GM12878 (cell line): ENCODE measurements at regions not wholly inside any gene's neighbourhood (a gene's known extent, or its start where the extent isn't known, plus 50 kb on each side); places are given as distances from the start of the nearest gene placed in this dataset.

Source experiments
- ATAC-seq: fragments of 200-7000 bp; cut with Tn5 transposase; 3 replicates; pipeline ENCODE4 v1.9.1; 2020; ENCODE audit warnings: mild to moderate bottlenecking, moderate library complexity
- BruUV-seq: library from RNA; stranded (reverse); fragments of 400-500 nt; replicated peaks from 2 replicates; lab custom pipeline; 2021; lab: Mats Ljungman, UMichigan
- CTCF ChIA-PET: fragments of 300-600 bp; sonication (Branson Sonifier 250); formaldehyde crosslinking; extraction: SDS; loops from one replicate; lab custom pipeline; 2021; ENCODE audit warnings: inconsistent platforms; lab: Yijun Ruan, JAX
- POLR2A ChIA-PET: fragments of 350-600 bp; formaldehyde crosslinking; extraction: SDS; loops from one replicate; lab custom pipeline; 2021; ENCODE audit warnings: inconsistent platforms; lab: Charles Lee
- RAD21 ChIA-PET: fragments of 300-600 bp; sonication (Branson Sonifier 250); formaldehyde crosslinking; loops from one replicate; lab custom pipeline; 2023; ENCODE audit warnings: antibody characterized with exemption; ENCODE audit not compliant: unreplicated experiment; lab: Charles Lee
- SMC1A ChIA-PET: fragments of 300-600 bp; sonication (Branson Sonifier 250); formaldehyde crosslinking; loops from one replicate; lab custom pipeline; 2023; ENCODE audit not compliant: unreplicated experiment, uncharacterized antibody; lab: Charles Lee
- DNase-seq: peaks from one replicate; pipeline ENCODE4 v3.0.0-alpha.2; 2011; ENCODE audit warnings: low read depth, low spot score
- FAIRE-seq: peaks from 3 replicates; lab custom pipeline; 2011; peaks lifted over from hg19 to GRCh38; lab: Jason Lieb, UNC
- H2AFZ ChIP-seq: 2 replicates; pipeline ENCODE4 v1.6.0; 2011; ENCODE audit warnings: low read depth, low read length, control low read depth; ENCODE audit not compliant: control insufficient read depth
- H3K27ac ChIP-seq: 2 replicates; pipeline ENCODE4 v1.5.1; 2011; ENCODE audit warnings: control low read depth; ENCODE audit not compliant: control insufficient read depth, insufficient read depth
- H3K27me3 ChIP-seq, 2 experiments: replicated peaks in 1 of 2; 2 replicates each; pipeline versions ENCODE4 v1.6.0 to v1.6.1; 2011; ENCODE audit warnings: low read length in 1 of 2; ENCODE audit not compliant: control insufficient read depth in 2 of 2, insufficient read depth in 2 of 2
- H3K36me3 ChIP-seq, 2 experiments: 2 replicates each; pipeline ENCODE4 v1.5.1; 2011; ENCODE audit warnings: low read length in 1 of 2; ENCODE audit not compliant: control insufficient read depth in 2 of 2, insufficient read depth in 2 of 2
- H3K4me1 ChIP-seq: 2 replicates; pipeline ENCODE4 v1.6.1; 2011; ENCODE audit warnings: mild to moderate bottlenecking, low read length, moderate library complexity, mixed read lengths; ENCODE audit not compliant: control insufficient read depth, insufficient read depth
- H3K4me2 ChIP-seq: 2 replicates; pipeline ENCODE4 v1.6.0; 2011; ENCODE audit warnings: control low read depth; ENCODE audit not compliant: control insufficient read depth, insufficient read depth
- H3K4me3 ChIP-seq: fragments of 200-600 bp; sonication (generic); 2 replicates; pipeline ENCODE4 v1.5.1; 2016
- H3K79me2 ChIP-seq: 2 replicates; pipeline ENCODE4 v1.6.0; 2011; ENCODE audit warnings: low read length; ENCODE audit not compliant: control insufficient read depth, insufficient read depth
- H3K9ac ChIP-seq: 2 replicates; pipeline ENCODE4 v1.8.0; 2011; ENCODE audit warnings: low read length, control low read depth, mixed read lengths; ENCODE audit not compliant: control insufficient read depth, insufficient read depth
- H3K9me3 ChIP-seq: replicated peaks from 3 replicates; pipeline ENCODE4 v1.5.1; 2011; ENCODE audit warnings: mild to moderate bottlenecking, low read length; ENCODE audit not compliant: control insufficient read depth, insufficient read depth
- H4K20me1 ChIP-seq: 2 replicates; pipeline ENCODE4 v1.6.0; 2011; ENCODE audit not compliant: control insufficient read depth, insufficient read depth
- BRCA1 ChIP-seq: IDR thresholded peaks from 2 replicates; pipeline ENCODE4 v1.6.1; 2011; ENCODE audit warnings: low read depth, low read length, improper control_type of control experiment
- CBFB ChIP-seq: IDR thresholded peaks from 2 replicates; pipeline ENCODE4 v1.6.1; 2016; ENCODE audit warnings: antibody characterized with exemption, low read depth
- FOS ChIP-seq: IDR thresholded peaks from 3 replicates; pipeline ENCODE4 v1.6.1; 2011; ENCODE audit warnings: borderline replicate concordance; ENCODE audit not compliant: insufficient read length; ENCODE audit errors: extremely low read depth
- JUNB ChIP-seq: IDR thresholded peaks from 2 replicates; pipeline ENCODE4 v1.6.1; 2016; ENCODE audit warnings: antibody characterized with exemption, mild to moderate bottlenecking
- KAT2A ChIP-seq: conservative IDR thresholded peaks from 2 replicates; pipeline ENCODE4 v1.6.1; 2011; ENCODE audit warnings: low read depth, low read length; ENCODE audit not compliant: control insufficient read depth
- NFXL1 ChIP-seq: fragments of 450-650 bp; IDR thresholded peaks from 2 replicates; pipeline ENCODE4 v1.6.1; 2017; ENCODE audit warnings: antibody characterized with exemption, mild to moderate bottlenecking, borderline replicate concordance
- NR2F1 ChIP-seq: fragments of 450-650 bp; conservative IDR thresholded peaks from 2 replicates; pipeline ENCODE4 v1.6.1; 2017; ENCODE audit warnings: mild to moderate bottlenecking
- NRF1 ChIP-seq: conservative IDR thresholded peaks from 2 replicates; pipeline ENCODE4 v1.6.1; 2011; ENCODE audit warnings: mild to moderate bottlenecking, low read depth, low read length, improper control_type of control experiment
- PAX8 ChIP-seq: fragments of 450-650 bp; IDR thresholded peaks from 2 replicates; pipeline ENCODE4 v1.6.1; 2017; ENCODE audit warnings: mild to moderate bottlenecking, moderate library complexity
- RB1 ChIP-seq: fragments of 450-650 bp; formaldehyde crosslinking; IDR thresholded peaks from 2 replicates; pipeline ENCODE4 v1.6.1; 2017; ENCODE audit warnings: mild to moderate bottlenecking, borderline replicate concordance
- RCOR1 ChIP-seq: conservative IDR thresholded peaks from 2 replicates; pipeline ENCODE4 v1.6.1; 2012; ENCODE audit warnings: low read depth, low read length, improper control_type of control experiment
- SIX5 ChIP-seq: IDR thresholded peaks from 2 replicates; pipeline ENCODE4 v1.6.1; 2011; ENCODE audit warnings: mild to moderate bottlenecking, low read depth, low read length, moderate library complexity; ENCODE audit not compliant: severe bottlenecking
- SMC3 ChIP-seq: IDR thresholded peaks from 2 replicates; pipeline ENCODE4 v1.6.1; 2011; ENCODE audit warnings: low read length, improper control_type of control experiment, borderline replicate concordance
- SPI1 ChIP-seq: IDR thresholded peaks from 2 replicates; pipeline ENCODE4 v1.6.1; 2011; ENCODE audit warnings: low read depth, mild to moderate bottlenecking, low read length, moderate library complexity, borderline replicate concordance; ENCODE audit not compliant: insufficient read depth
- TARDBP ChIP-seq: IDR thresholded peaks from 2 replicates; pipeline ENCODE4 v1.6.1; 2016; ENCODE audit warnings: borderline replicate concordance
- ZNF24 ChIP-seq: fragments of 450-650 bp; IDR thresholded peaks from 2 replicates; pipeline ENCODE4 v1.6.1; 2017; ENCODE audit warnings: antibody characterized with exemption, mild to moderate bottlenecking
- ZSCAN29 ChIP-seq: fragments of 450-650 bp; IDR thresholded peaks from 2 replicates; pipeline ENCODE4 v1.6.1; 2017; ENCODE audit warnings: mild to moderate bottlenecking, moderate library complexity
- WGBS: methylation state at CpG from one replicate; pipeline ENCODE4 v1.1.6; 2016; ENCODE audit warnings: low lambda C conversion rate; ENCODE audit not compliant: insufficient replicate concordance, insufficient coverage; ENCODE audit errors: missing lambda C conversion rate; 5-methylcytosine and 5-hydroxymethylcytosine counted together
- in situ Hi-C: fragments of 300-500 bp; cut with MboI; formaldehyde crosslinking; loops from 9 replicates; pipeline ENCODE4 v1.14.3; 2018; ENCODE audit warnings: mixed read lengths
- intact Hi-C: fragments of 100-400 bp; cut with micrococcal nuclease; formaldehyde crosslinking; loops from one replicate; pipeline ENCODE4 v1.14.2; 2022; ENCODE audit not compliant: unreplicated experiment
- TF ChIP-seq, protein P1 (sequence below): fragments of 450-650 bp; IDR thresholded peaks from 2 replicates; pipeline ENCODE4 v1.6.1; 2014; ENCODE audit warnings: mild to moderate bottlenecking
- TF ChIP-seq, protein P2 (sequence below): fragments of 450-650 bp; IDR thresholded peaks from 2 replicates; pipeline ENCODE4 v1.6.1; 2017; ENCODE audit warnings: mild to moderate bottlenecking, low read depth, inconsistent platforms; ENCODE audit not compliant: poor library complexity, severe bottlenecking
- TF ChIP-seq, protein P3 (sequence below): IDR thresholded peaks from 2 replicates; pipeline ENCODE4 v1.6.1; 2011; ENCODE audit warnings: borderline replicate concordance, low read depth, mild to moderate bottlenecking, moderate library complexity, mixed read lengths, low read length; ENCODE audit not compliant: insufficient read depth; ENCODE audit errors: extremely low read length

DNA sequence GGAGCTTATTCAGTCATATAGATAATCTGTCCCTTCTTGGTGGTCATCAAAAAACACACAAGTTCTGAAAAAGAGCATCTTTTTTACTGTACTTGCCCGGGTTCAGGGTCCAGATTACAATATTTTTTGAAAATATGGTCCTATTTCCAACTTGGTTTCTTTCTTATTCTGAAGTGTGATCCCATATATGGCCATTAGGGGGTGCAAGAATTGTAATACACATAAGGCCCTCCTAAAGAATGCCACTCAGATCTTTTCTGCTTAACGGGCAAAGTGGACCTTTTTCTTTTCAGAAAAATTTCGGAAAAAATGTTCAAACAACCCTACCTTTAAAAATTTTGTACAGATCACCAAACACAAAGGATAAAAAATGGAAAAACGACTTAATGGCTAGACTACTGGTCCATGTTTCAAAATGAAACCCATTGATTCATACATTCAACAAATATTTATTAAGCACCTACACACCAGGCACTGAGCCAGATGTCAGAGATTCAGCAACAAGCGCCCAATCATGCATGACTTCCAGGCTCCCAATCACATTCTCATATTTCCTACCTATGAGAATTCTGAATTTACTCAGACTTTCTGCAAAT, 102.0 kb upstream of the MYRIP start:
- H3K4me2 ChIP-seq: no peak overlapping the region
- WGBS: 0% methylated on average over 5 of the region's 5 CpGs
- H3K9me3 ChIP-seq: no peaks in the 10 kb centered on the region
- H4K20me1 ChIP-seq: no peaks in the 10 kb centered on the region
- H3K36me3 ChIP-seq: no peaks in the 10 kb centered on the region
- H2AFZ ChIP-seq: no peak overlapping the region
- no TSS peak for BruUV-seq
- in situ Hi-C loops (loop anchor here (5.0 to 10.0 kb wide), 3 partner anchors 277 to 607 kb away; no protein-coding TSS in a partner anchor), intact Hi-C loops (loop anchor here (1.0 to 5.0 kb wide), 3 partner anchors 283 to 610 kb away; no protein-coding TSS in a partner anchor)
- no peaks in the 10 kb centered on the region for H3K79me2 ChIP-seq
- RAD21 ChIA-PET: no interaction called here
- H3K9ac ChIP-seq: no peak overlapping the region
- FAIRE-seq (peak; percentile 7), ATAC-seq (peak; percentile 73), DNase-seq (no peak)
- H3K4me1 ChIP-seq: no peaks in the 10 kb centered on the region
- H3K27ac ChIP-seq: no peak overlapping the region
- H3K27me3 ChIP-seq: no peaks in the 10 kb centered on the region
- SMC1A ChIA-PET: interaction anchor here (0.8 kb wide), 1 partner anchor 471 kb away, joined by 3 read pairs; no protein-coding TSS in a partner anchor
- H3K4me3 ChIP-seq: no peak overlapping the region
- CTCF ChIA-PET: interaction anchor here (0.5 to 2.0 kb wide), 6 partner anchors 12 to 1892 kb away, joined by 3 to 6 read pairs (median 3); no protein-coding TSS in a partner anchor
- POLR2A ChIA-PET: no interaction called here
- TF ChIP-seq SPI1 (no peak), ZSCAN29 (no peak), CBFB (no peak), NFXL1 (no peak), SMC3 (peak; percentile 58), RB1 (no peak), JUNB (no peak), ZNF24 (0 out of 2 replicates have a peak, but pooled peaks have one; percentile 29), KAT2A (no peak), BRCA1 (no peak), PAX8 (no peak), NR2F1 (no peak), SIX5 (no peak), RCOR1 (no peak), TARDBP (no peak), FOS (no peak), NRF1 (no peak)
- TF ChIP-seq, protein P1, sequence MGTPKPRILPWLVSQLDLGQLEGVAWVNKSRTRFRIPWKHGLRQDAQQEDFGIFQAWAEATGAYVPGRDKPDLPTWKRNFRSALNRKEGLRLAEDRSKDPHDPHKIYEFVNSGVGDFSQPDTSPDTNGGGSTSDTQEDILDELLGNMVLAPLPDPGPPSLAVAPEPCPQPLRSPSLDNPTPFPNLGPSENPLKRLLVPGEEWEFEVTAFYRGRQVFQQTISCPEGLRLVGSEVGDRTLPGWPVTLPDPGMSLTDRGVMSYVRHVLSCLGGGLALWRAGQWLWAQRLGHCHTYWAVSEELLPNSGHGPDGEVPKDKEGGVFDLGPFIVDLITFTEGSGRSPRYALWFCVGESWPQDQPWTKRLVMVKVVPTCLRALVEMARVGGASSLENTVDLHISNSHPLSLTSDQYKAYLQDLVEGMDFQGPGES: no peak
- TF ChIP-seq, protein P2, sequence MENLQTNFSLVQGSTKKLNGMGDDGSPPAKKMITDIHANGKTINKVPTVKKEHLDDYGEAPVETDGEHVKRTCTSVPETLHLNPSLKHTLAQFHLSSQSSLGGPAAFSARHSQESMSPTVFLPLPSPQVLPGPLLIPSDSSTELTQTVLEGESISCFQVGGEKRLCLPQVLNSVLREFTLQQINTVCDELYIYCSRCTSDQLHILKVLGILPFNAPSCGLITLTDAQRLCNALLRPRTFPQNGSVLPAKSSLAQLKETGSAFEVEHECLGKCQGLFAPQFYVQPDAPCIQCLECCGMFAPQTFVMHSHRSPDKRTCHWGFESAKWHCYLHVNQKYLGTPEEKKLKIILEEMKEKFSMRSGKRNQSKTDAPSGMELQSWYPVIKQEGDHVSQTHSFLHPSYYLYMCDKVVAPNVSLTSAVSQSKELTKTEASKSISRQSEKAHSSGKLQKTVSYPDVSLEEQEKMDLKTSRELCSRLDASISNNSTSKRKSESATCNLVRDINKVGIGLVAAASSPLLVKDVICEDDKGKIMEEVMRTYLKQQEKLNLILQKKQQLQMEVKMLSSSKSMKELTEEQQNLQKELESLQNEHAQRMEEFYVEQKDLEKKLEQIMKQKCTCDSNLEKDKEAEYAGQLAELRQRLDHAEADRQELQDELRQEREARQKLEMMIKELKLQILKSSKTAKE: no peak
- TF ChIP-seq, protein P3, sequence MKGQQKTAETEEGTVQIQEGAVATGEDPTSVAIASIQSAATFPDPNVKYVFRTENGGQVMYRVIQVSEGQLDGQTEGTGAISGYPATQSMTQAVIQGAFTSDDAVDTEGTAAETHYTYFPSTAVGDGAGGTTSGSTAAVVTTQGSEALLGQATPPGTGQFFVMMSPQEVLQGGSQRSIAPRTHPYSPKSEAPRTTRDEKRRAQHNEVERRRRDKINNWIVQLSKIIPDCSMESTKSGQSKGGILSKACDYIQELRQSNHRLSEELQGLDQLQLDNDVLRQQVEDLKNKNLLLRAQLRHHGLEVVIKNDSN: no peak
